ENCODE measurements at regions not wholly inside any gene's neighbourhood (a gene's known extent, or its start where the extent isn't known, plus 50 kb on each side); places are given as distances from the start of the nearest gene placed in this dataset.
A peak's percentile ranks its signal among the peaks of the same experiment; 100 is the strongest.

DNA sequence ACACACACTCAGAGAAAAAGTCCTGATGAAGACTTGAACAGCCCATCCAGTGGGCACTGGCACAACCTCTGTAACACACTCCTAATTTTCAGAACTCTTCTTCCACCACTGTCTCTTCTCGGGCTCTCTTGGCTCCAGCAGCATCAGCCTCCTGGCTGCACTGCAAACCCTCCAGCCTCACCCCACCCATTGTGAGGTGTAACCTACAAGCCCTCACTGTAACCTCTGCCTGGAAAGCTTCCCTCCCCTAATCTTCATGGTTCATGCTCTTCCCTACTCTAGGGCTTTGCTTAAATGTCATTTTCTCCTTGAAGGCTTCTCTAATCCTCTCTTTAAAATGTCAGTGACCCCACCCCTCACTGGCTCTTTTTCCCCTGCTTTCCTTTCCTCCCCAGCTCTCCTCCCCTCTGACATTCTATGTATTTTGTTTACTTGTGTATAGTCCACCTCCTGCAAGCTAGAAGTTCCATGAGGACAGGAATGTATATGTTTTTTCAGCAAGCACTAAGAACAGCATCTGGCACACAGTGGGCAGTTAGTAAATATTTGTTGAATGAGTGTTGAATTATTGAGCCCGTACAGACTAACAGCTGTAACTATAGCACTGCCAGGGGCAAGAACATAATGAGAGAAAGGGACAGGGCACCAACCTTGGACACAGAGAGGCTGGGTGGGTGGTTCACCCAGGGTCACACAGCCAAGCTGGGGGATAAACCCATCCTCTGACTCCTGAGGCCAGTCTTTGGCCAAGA lies 76.4 kb downstream of the ESM1 start:
- no peak for DNase-seq (ENCODE audit: low spot score)
- TF ChIP-seq, protein P1, sequence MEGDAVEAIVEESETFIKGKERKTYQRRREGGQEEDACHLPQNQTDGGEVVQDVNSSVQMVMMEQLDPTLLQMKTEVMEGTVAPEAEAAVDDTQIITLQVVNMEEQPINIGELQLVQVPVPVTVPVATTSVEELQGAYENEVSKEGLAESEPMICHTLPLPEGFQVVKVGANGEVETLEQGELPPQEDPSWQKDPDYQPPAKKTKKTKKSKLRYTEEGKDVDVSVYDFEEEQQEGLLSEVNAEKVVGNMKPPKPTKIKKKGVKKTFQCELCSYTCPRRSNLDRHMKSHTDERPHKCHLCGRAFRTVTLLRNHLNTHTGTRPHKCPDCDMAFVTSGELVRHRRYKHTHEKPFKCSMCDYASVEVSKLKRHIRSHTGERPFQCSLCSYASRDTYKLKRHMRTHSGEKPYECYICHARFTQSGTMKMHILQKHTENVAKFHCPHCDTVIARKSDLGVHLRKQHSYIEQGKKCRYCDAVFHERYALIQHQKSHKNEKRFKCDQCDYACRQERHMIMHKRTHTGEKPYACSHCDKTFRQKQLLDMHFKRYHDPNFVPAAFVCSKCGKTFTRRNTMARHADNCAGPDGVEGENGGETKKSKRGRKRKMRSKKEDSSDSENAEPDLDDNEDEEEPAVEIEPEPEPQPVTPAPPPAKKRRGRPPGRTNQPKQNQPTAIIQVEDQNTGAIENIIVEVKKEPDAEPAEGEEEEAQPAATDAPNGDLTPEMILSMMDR (IDR thresholded peaks at IDR 0.05; ENCODE audit: extremely low read depth, missing control alignments): no peak

DNA sequence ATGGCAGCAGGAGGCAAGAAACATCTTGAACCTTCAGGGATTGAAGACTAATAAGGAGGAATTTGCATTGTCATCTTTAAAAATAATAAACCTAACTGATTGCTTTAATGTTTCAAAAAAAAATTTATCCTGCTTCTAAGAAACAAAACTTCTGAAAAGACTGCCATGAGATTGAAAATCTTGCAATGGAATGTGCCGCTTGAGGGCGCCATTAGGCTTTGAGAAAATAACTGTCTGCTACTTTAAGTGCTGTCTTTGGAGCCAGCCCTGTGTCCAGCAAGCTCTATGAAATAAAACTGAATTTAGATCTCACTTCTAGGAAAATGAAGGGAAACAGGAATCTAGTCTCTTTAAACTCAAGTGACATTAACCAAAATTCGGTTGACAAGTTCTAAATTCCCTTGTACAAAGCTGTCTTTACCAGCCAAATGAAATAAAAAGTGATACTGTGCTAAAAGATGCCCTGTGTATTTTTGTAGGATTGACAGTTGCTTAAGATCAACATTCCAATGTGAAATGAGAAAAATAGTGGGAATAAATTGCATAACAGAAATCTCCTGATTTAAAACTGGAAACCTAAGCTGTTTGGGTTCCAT lies 79.4 kb downstream of the ESM1 start:
- TF ChIP-seq, protein P1 (IDR thresholded peaks at IDR 0.05; ENCODE audit: extremely low read depth, missing control alignments): peak; percentile 24
- no peak for DNase-seq (ENCODE audit: low spot score)

DNA sequence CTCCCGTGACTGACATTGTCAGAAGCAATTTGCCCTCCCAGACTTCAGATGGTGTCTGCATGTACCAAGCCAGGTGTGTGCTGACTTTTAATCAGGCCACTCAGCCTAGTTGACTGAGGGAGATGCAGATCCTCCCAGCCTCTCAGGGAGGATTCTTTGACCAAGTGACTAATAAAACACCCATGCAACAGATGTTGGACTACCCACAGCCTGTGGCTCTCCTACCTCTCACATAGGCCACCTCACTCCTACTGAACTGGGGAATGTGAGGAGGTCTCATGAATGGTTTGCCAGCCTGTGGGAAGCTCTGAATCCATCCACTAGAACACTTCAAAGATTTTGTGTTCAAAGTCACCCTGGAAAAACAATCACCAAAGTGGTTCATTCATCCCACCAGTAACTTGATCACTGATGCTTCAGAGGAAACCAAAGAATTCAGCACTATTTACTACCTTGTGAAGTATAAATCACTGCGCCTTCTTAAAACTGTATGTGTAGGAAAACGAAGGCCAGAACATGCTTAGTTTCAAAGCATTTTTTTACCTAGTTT lies 80.1 kb downstream of the ESM1 start:
- no peak for DNase-seq (ENCODE audit: low spot score)
- TF ChIP-seq, protein P1 (IDR thresholded peaks at IDR 0.05; ENCODE audit: extremely low read depth, missing control alignments): no peak

DNA sequence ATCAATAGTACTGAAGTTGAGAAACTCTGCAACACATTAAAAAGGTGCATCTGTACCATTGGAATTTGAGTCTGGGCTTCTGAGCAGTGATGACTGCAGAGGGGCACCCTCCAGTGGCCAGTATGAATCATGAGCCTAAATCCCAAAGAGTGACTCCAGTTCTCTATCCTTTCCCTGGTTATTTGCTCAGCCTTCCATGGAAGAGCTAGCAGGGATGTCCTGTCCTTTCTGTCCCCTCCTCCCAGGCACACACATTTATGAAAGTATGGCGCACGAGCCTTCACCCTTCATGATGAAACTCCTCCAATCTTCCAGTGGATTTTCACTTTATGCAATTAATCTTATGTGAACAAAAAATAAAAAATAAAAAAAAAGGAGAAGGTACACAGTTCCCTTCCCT lies 81.0 kb downstream of the ESM1 start:
- TF ChIP-seq, protein P1 (IDR thresholded peaks at IDR 0.05; ENCODE audit: extremely low read depth, missing control alignments): no peak
- DNase-seq (ENCODE audit: low spot score): no peak

DNA sequence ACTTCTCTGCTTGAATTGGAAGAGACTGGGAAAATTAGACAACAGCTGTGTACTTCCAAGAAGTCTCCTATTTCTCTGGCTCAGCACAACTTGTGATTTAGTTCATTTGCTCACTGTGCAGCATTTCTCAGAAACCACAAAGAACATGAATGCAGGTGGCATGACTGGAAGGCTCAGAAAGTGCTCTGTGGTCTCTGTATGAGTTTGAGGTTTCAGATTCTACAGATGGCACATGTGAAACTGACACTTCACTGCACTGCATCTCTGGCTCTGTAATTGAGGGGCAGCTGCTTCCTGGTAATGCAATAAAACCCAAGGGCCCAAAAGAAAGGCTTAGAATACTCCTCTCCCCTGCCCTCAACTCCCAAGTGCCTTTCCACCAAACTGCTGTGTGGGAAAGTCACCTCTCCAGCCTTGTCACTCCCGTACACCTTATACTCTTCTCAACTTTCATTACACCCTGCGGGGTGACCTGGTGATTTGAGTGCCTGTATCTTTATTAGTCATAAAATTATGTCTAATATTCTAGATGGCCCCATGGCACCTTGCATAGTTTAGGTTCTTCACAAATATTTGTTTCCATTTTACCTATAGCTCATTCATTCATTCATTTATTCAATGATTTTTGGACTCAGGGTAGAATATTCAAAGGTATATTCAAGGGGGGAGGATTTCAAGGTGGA lies 82.5 kb downstream of the ESM1 start:
- peak; percentile 40 for DNase-seq (ENCODE audit: low spot score)
- TF ChIP-seq, protein P1 (IDR thresholded peaks at IDR 0.05; ENCODE audit: extremely low read depth, missing control alignments): no peak

DNA sequence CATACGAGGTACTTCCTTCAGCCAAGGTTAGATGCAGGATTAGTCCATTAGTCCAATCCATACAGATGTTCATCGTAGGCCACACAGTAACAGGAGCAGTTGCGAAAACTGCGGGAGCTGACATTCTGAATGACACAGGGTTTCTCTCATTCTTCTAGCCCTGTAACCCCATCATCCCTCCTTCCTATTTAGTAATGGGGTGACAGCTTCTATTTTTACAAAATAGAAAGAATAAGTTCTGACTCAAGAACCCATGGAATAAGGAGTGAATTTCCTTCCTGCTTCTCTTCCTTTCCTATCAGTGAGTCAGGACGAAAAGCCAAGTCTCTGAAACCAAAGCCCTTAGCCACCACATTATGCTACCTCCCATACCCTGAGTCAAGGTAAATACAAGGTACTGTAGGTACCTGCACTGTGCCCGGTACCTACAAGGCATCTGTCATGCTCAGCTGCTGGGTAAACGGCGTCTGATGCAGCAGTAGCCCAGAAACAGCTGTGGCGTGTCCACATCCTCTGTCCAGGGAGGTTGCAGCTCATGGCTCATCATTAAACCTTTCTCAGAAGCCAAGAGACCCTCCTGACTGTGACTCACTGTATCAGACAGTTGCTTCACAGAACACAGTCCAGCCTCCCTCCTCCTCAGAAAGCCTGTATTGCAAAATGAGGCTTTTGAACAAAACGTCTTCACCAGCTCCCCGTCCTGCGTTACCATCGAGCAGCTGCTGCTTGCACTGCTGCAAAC lies 84.2 kb downstream of the ESM1 start:
- DNase-seq (ENCODE audit: low spot score): no peak
- TF ChIP-seq, protein P1 (IDR thresholded peaks at IDR 0.05; ENCODE audit: extremely low read depth, missing control alignments): no peak
